ENCODE measurements at regions not wholly inside any gene's neighbourhood (a gene's known extent, or its start where the extent isn't known, plus 50 kb on each side); places are given as distances from the start of the nearest gene placed in this dataset.

GRCh38 chr5:172588380-172588779, 52.7 kb upstream of the NEURL1B start:
- no peak for DNase-seq

GRCh38 chr5:172587061-172587405, 54.0 kb upstream of the NEURL1B start:
- DNase-seq: no peak

- DNase-seq: no peak
Measured at GRCh38 chr5:172586125-172587060, 54.7 kb upstream of the NEURL1B start.

- DNase-seq: no peak
Measured at GRCh38 chr5:172585114-172585513, 55.9 kb upstream of the NEURL1B start.

GRCh38 chr5:172584638-172585037, 56.4 kb upstream of the NEURL1B start:
- DNase-seq: no peak

GRCh38 chr5:172583931-172584511, 57.0 kb upstream of the NEURL1B start:
- DNase-seq: no peak

GRCh38 chr5:172582940-172583339, 58.1 kb upstream of the NEURL1B start:
- no peak for DNase-seq

- DNase-seq: no peak
Measured at GRCh38 chr5:172581315-172581714, 59.7 kb upstream of the NEURL1B start.

GRCh38 chr5:172579403-172579990, 61.6 kb upstream of the NEURL1B start:
- DNase-seq: no peak

- DNase-seq: no peak
Measured at GRCh38 chr5:172577267-172577909, 63.7 kb upstream of the NEURL1B start.

GRCh38 chr5:172575816-172576545, 65.1 kb upstream of the NEURL1B start:
- no peak for DNase-seq

GRCh38 chr5:172575416-172575815, 65.6 kb upstream of the NEURL1B start:
- DNase-seq: no peak

- no peak for DNase-seq
Measured at GRCh38 chr5:172574871-172575223, 66.2 kb upstream of the NEURL1B start.

GRCh38 chr5:172573986-172574870, 66.8 kb upstream of the NEURL1B start:
- DNase-seq: no peak

GRCh38 chr5:172573120-172573882, 67.8 kb upstream of the NEURL1B start:
- no peak for DNase-seq

- DNase-seq: no peak
Measured at GRCh38 chr5:172572440-172572839, 68.6 kb upstream of the NEURL1B start.

- DNase-seq: no peak
Measured at GRCh38 chr5:172571892-172572291, 69.2 kb upstream of the NEURL1B start.

- no peak for DNase-seq
Measured at GRCh38 chr5:172571413-172571812, 69.7 kb upstream of the NEURL1B start.

GRCh38 chr5:172570594-172571334, 70.3 kb upstream of the NEURL1B start:
- no peak for DNase-seq

GRCh38 chr5:172569861-172570558, 71.1 kb upstream of the NEURL1B start:
- DNase-seq: no peak
